Chondrocyte (in vitro differentiated cells): ENCODE measurements at regions not wholly inside any gene's neighbourhood (a gene's known extent, or its start where the extent isn't known, plus 50 kb on each side); places are given as distances from the start of the nearest gene placed in this dataset.
"Not testable (repeated sequence)": the region's sequence is repeated elsewhere in the genome, so short reads cannot be mapped to it uniquely, and the experiment has no call there.

Experiments
- DNase-seq: peaks from one replicate; pipeline ENCODE4 v3.0.0; 2021; ENCODE audit warnings: mixed read lengths, low spot score
- H3K27ac Mint-ChIP-seq: one replicate; pipeline ENCODE4 v1.8.0; 2021; ENCODE audit warnings: mild to moderate bottlenecking, moderate library complexity, mixed read lengths; ENCODE audit not compliant: unreplicated experiment
- H3K27me3 Mint-ChIP-seq: 2 replicates; pipeline ENCODE4 v1.8.0; 2021; ENCODE audit warnings: low read depth, mixed read lengths
- H3K36me3 Mint-ChIP-seq: 2 replicates; pipeline ENCODE4 v1.8.0; 2021; ENCODE audit warnings: low read depth, mixed read lengths
- H3K4me1 Mint-ChIP-seq: 2 replicates; pipeline ENCODE4 v1.8.0; 2021; ENCODE audit warnings: low read depth, mild to moderate bottlenecking, mixed read lengths
- H3K4me3 Mint-ChIP-seq: one replicate; pipeline ENCODE4 v1.8.0; 2021; ENCODE audit warnings: mild to moderate bottlenecking, moderate library complexity, mixed read lengths; ENCODE audit not compliant: unreplicated experiment
- H3K9me3 Mint-ChIP-seq: 2 replicates; pipeline ENCODE4 v1.8.0; 2021; ENCODE audit warnings: low read depth, mixed read lengths

- H3K4me1 Mint-ChIP-seq, DNase-seq, H3K36me3 Mint-ChIP-seq, H3K27ac Mint-ChIP-seq, H3K27me3 Mint-ChIP-seq, H3K9me3 Mint-ChIP-seq, H3K4me3 Mint-ChIP-seq: not testable (repeated sequence)
Measured at GRCh38 chr7:6977368-6977767, 151.3 kb upstream of the CCZ1B start.

- not testable (repeated sequence) for DNase-seq, H3K4me1 Mint-ChIP-seq, H3K27me3 Mint-ChIP-seq, H3K9me3 Mint-ChIP-seq, H3K27ac Mint-ChIP-seq, H3K4me3 Mint-ChIP-seq, H3K36me3 Mint-ChIP-seq
Measured at GRCh38 chr7:6978326-6978725, 152.3 kb upstream of the CCZ1B start.

GRCh38 chr7:6979456-6979855, 153.4 kb upstream of the CCZ1B start:
- not testable (repeated sequence) for H3K36me3 Mint-ChIP-seq, H3K4me1 Mint-ChIP-seq, H3K27me3 Mint-ChIP-seq, DNase-seq, H3K4me3 Mint-ChIP-seq, H3K9me3 Mint-ChIP-seq, H3K27ac Mint-ChIP-seq

GRCh38 chr7:6982375-6982774, 156.3 kb upstream of the CCZ1B start:
- H3K9me3 Mint-ChIP-seq, DNase-seq, H3K36me3 Mint-ChIP-seq, H3K4me3 Mint-ChIP-seq, H3K4me1 Mint-ChIP-seq, H3K27ac Mint-ChIP-seq, H3K27me3 Mint-ChIP-seq: not testable (repeated sequence)

- H3K36me3 Mint-ChIP-seq, H3K4me3 Mint-ChIP-seq, H3K9me3 Mint-ChIP-seq, DNase-seq, H3K27ac Mint-ChIP-seq, H3K4me1 Mint-ChIP-seq, H3K27me3 Mint-ChIP-seq: not testable (repeated sequence)
Measured at GRCh38 chr7:6986892-6987291, 160.8 kb upstream of the CCZ1B start.

- H3K36me3 Mint-ChIP-seq, H3K27ac Mint-ChIP-seq, H3K4me3 Mint-ChIP-seq, DNase-seq, H3K9me3 Mint-ChIP-seq, H3K4me1 Mint-ChIP-seq: not testable (repeated sequence)
- H3K27me3 Mint-ChIP-seq, result peaks cover 10% of the 10 kb centered on the region
Measured at GRCh38 chr7:6988608-6989007, 162.5 kb upstream of the CCZ1B start.

- H3K4me1 Mint-ChIP-seq, DNase-seq, H3K4me3 Mint-ChIP-seq, H3K36me3 Mint-ChIP-seq, H3K27ac Mint-ChIP-seq, H3K9me3 Mint-ChIP-seq: not testable (repeated sequence)
- peaks cover 10% of the 10 kb centered on the region for H3K27me3 Mint-ChIP-seq
Measured at GRCh38 chr7:6989968-6990367, 163.9 kb upstream of the CCZ1B start.

- H3K36me3 Mint-ChIP-seq, H3K4me1 Mint-ChIP-seq, H3K4me3 Mint-ChIP-seq, H3K27ac Mint-ChIP-seq, DNase-seq, H3K9me3 Mint-ChIP-seq: not testable (repeated sequence)
- H3K27me3 Mint-ChIP-seq, result peaks cover 10% of the 10 kb centered on the region
Measured at GRCh38 chr7:6990426-6991152, 164.5 kb upstream of the CCZ1B start.

- H3K4me3 Mint-ChIP-seq, H3K27ac Mint-ChIP-seq, H3K36me3 Mint-ChIP-seq, DNase-seq, H3K9me3 Mint-ChIP-seq, H3K4me1 Mint-ChIP-seq: not testable (repeated sequence)
- H3K27me3 Mint-ChIP-seq, result peaks cover 10% of the 10 kb centered on the region
Measured at GRCh38 chr7:6991169-6991611, 165.1 kb upstream of the CCZ1B start.

- not testable (repeated sequence) for H3K9me3 Mint-ChIP-seq, H3K36me3 Mint-ChIP-seq, DNase-seq, H3K4me3 Mint-ChIP-seq, H3K27ac Mint-ChIP-seq, H3K4me1 Mint-ChIP-seq
- peaks cover 10% of the 10 kb centered on the region for H3K27me3 Mint-ChIP-seq
Measured at GRCh38 chr7:6991686-6992085, 165.6 kb upstream of the CCZ1B start.

- peaks cover 10% of the 10 kb centered on the region for H3K27me3 Mint-ChIP-seq
- not testable (repeated sequence) for DNase-seq, H3K27ac Mint-ChIP-seq, H3K9me3 Mint-ChIP-seq, H3K36me3 Mint-ChIP-seq, H3K4me3 Mint-ChIP-seq, H3K4me1 Mint-ChIP-seq
Measured at GRCh38 chr7:6992133-6992532, 166.1 kb upstream of the CCZ1B start.

GRCh38 chr7:6995026-6995425, 169.0 kb upstream of the CCZ1B start:
- not testable (repeated sequence) for H3K36me3 Mint-ChIP-seq, H3K27ac Mint-ChIP-seq, DNase-seq, H3K4me1 Mint-ChIP-seq, H3K4me3 Mint-ChIP-seq, H3K27me3 Mint-ChIP-seq
- H3K9me3 Mint-ChIP-seq, result peaks cover 11% of the 10 kb centered on the region

- not testable (repeated sequence) for H3K27ac Mint-ChIP-seq, H3K4me1 Mint-ChIP-seq, DNase-seq, H3K27me3 Mint-ChIP-seq, H3K4me3 Mint-ChIP-seq, H3K36me3 Mint-ChIP-seq
- peaks cover 11% of the 10 kb centered on the region for H3K9me3 Mint-ChIP-seq
Measured at GRCh38 chr7:6995493-6996289, 169.6 kb upstream of the CCZ1B start.
